HG02943 (cell line): ENCODE measurements at regions not wholly inside any gene's neighbourhood (a gene's known extent, or its start where the extent isn't known, plus 50 kb on each side); places are given as distances from the start of the nearest gene placed in this dataset.
"Not testable (repeated sequence)": the region's sequence is repeated elsewhere in the genome, so short reads cannot be mapped to it uniquely, and the experiment has no call there.

ENCODE experiments used
- ATAC-seq: cut with Tn5 transposase; IDR thresholded peaks from one replicate; pipeline ENCODE4 v1.9.1; 2021; ENCODE audit warnings: mild to moderate bottlenecking, low read depth, moderate library complexity; ENCODE audit not compliant: unreplicated experiment

DNA sequence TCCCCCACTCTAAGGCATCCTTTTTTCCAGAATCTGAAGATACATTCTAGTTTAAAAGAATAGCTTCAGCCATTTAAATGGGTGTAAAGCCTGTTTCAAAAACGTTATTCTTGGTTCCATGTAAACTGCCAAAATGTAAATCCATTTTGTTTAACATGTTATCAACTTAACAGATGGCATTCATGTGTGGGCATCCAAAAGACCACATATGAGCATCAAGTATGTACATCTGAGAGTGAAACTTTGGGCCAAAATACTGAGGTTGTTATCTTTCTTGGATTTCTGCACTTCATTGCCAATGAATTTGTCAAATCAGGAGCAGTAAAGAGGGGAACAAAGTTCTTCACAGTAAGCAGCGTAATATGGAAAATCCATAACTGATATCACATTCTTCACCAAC is 395.4 kb downstream of the ZNF804A start:
- ATAC-seq: no peak

GRCh38 chr2:185006481-185006880 is 408.2 kb downstream of the ZNF804A start:
- ATAC-seq: no peak

GRCh38 chr2:185012643-185013042 is 414.3 kb downstream of the ZNF804A start:
- no peak for ATAC-seq

DNA sequence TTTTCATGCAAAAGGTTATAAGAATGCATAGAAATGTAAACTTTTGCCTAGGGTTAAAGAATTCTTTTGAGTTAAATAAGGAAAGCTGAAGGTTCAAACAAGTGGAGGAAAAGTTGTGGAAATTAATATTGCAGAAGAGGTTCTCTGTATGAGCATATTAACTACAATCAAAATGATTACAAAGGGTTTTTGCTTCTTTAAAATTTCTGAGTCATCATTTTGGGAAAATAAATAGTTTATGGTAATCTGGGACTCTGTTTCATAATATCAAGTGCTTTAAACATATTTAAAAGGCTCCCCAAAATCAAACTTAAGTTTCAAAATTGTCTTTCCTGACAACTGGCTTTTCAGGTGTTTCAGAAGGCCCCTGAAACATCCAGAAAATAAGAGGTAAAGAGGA is 415.7 kb downstream of the ZNF804A start:
- ATAC-seq: no peak

DNA sequence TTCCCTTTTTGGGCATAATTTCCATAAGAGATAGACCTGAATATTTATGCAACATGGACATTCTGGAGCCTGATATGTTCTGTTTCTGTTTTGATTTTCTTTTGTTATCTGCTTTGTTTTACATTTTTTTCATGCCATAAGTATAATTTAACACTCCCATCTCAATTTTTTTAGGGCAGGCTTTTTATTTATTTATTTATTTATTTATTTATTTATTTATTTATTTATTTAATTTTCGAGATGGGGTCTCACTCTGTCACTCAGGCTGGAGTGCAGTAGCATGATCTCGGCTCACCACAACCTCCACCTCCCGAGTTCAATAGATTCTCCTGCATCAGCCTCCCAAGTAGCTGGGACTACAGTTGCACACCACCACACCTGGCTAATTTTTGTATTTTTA is 427.6 kb downstream of the ZNF804A start:
- ATAC-seq: not testable (repeated sequence)

DNA sequence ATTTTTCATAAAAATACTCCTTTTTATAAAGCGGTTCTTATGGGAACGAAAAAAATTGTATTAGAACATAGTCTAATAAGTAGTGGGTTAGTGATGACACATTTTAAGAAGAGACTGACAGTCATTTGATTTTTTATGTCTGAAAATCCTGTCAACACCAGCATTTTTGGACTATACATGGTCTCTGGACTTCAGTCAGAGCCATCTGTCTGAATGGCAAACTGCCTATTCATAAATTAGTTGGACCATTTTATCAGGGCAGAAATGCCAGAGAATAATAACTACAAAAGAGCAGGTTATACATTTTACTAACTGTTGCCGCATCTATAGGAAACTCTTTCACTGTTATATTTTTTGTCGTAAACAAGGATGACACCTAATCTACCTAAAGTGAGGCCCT is 437.6 kb downstream of the ZNF804A start:
- ATAC-seq: no peak

DNA sequence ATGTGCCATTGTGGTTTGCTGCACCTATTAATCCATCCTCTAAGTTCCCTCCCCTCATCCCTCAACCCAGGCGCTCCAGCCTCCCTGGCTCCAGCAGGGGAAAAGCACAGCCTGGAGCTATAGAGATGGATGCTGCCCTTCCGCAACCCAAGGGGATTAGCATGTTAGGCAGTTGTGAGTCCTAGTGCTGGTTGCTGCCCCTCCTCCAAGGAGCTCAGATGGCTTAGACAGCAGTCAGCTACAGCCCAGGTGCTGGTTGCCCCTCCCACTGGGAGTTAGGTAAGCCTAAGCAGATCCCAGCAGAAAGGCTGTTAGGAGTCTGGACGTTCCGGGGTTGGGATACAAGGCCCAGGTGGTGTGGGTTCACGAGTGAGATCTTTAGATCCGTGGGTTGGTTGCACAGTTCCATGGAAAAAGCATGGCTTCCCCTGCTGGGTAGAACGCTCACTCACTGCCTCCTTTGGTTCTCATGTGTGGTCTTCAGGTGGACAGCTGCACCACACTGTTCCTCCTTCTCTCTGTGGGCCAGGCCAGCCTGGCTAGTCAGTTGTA is 446.1 kb downstream of the ZNF804A start:
- no peak for ATAC-seq

- ATAC-seq: no peak
Measured at GRCh38 chr2:185050804-185051203, 452.5 kb downstream of the ZNF804A start.

GRCh38 chr2:185063761-185064160 is 465.4 kb downstream of the ZNF804A start:
- no peak for ATAC-seq

GRCh38 chr2:185066128-185066527 is 467.8 kb downstream of the ZNF804A start:
- ATAC-seq: no peak

- ATAC-seq: no peak
Measured at GRCh38 chr2:185069107-185069506, 470.8 kb downstream of the ZNF804A start.

- ATAC-seq: no peak
Measured at GRCh38 chr2:185074156-185074555, 475.8 kb downstream of the ZNF804A start.

DNA sequence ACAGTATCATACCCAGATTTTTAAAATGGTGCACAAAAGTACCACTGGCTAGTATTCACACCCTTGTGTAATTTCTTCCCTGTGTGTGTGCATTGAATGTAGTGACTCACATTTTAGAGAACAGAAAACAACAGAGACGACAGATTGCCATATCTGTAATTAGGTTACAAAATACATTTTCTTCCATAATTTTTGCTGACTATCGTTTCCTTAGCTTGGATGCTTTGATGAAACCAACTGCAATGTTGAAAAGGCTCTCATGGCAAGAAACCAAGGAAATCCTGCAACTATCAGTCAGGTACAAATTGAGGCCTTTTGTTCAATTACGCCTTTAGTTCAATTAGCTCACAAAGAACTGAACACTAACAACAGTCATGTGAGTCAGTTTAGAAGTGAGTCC is 484.4 kb downstream of the ZNF804A start:
- ATAC-seq: no peak

- no peak for ATAC-seq
Measured at GRCh38 chr2:185108588-185108987, 510.3 kb downstream of the ZNF804A start.

- ATAC-seq: no peak
Measured at GRCh38 chr2:185127412-185127811, 529.1 kb downstream of the ZNF804A start.

DNA sequence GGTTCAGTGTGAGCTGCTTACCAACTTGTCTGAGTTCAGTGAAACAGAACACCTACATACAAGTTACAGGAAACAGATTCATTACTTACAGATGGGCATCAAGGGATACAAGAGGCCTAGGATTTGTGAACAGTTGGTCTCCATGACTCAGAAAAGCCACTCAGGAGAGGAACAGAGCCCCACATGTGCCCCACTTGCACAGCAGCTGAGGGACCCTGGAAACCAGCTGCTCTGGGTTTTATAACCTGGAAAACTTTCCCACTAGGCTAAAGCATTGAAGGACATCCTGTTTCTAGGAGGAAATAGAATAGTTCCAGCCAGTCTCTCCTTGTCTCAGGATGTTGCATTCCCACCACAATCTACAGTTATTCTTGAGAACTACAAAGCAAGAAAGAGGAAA is 530.0 kb downstream of the ZNF804A start:
- ATAC-seq: no peak

GRCh38 chr2:185128996-185129395 is 530.7 kb downstream of the ZNF804A start:
- ATAC-seq: no peak

GRCh38 chr2:185130685-185131084 is 532.4 kb downstream of the ZNF804A start:
- no peak for ATAC-seq

GRCh38 chr2:185132501-185133041 is 534.2 kb downstream of the ZNF804A start:
- no peak for ATAC-seq

- no peak for ATAC-seq
Measured at GRCh38 chr2:185137700-185138099, 539.4 kb downstream of the ZNF804A start.

- ATAC-seq: no peak
Measured at GRCh38 chr2:185142677-185143076, 544.3 kb downstream of the ZNF804A start.

DNA sequence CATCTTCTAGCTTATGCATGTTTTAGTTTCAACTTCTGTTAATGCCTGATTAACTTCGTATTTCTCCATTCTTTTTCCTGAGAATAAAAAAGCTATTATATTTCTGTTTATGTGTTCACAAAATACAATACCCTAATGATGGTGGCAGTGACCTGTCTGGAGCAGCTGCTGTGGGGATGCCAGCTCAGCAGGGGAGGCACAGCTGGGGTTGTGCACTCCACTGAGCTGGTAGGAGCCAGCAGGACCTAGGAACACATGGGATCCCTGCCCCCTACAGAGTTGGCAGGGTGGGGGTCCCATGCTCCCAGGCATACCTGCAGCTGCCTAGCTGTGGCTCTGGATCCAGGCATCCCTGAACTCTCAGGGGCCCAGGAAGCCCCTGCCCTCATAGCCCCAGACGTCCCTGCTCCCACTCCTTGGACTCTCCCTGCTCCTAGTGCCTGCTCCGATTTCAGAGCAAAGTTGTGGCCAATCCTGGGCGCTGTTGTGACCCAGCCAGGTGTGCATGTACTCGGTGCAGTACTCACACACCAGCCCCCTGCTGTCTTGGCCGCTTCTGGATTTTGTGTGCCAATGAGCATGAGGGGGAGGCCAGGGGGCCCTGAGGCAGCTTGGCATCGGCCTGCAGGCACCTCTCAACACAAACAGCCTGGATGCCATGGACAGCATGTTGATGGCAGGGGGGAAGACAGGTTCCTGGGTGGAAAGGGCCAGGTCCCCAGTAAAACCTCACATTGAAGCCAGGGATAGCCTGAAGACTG is 546.0 kb downstream of the ZNF804A start:
- ATAC-seq: no peak
